Retinal pigment epithelial cell (primary cell): ENCODE measurements at regions not wholly inside any gene's neighbourhood (a gene's known extent, or its start where the extent isn't known, plus 50 kb on each side); places are given as distances from the start of the nearest gene placed in this dataset.

Experiments
- DNase-seq: peaks from one replicate; pipeline ENCODE4 v3.0.0-alpha.2; 2010; ENCODE audit warnings: low read depth
- H3K4me3 ChIP-seq: 2 replicates; pipeline ENCODE4 v1.5.1; 2011; ENCODE audit warnings: mild to moderate bottlenecking, low read length, control low read depth, moderate library complexity
- TF ChIP-seq, protein P1 (sequence below): conservative IDR thresholded peaks from 2 replicates; pipeline ENCODE4 v1.5.1; 2011; ENCODE audit warnings: low read depth, low read length, control low read depth, inconsistent platforms

DNA sequence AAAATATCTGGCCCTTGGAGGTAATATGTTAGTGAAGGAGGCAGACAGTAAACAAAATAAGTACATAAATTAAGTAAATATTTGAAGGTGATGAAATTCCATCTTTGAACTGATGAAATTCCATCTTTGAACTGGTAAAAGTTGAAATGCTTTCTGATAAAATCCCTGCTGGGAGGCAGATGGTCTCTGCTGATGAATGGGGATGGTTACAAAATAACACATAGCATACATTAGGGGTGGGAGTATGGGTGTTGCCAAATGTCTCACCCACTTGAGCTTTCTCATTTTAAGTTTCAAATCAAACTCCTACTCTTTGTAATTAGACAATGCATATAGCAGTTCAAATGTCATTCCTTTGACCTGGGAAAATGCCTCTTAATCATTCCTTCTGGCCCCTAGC, 77.5 kb upstream of the SORCS3 start:
- DNase-seq: no peak
- H3K4me3 ChIP-seq: no peak overlapping the region
- TF ChIP-seq, protein P1, sequence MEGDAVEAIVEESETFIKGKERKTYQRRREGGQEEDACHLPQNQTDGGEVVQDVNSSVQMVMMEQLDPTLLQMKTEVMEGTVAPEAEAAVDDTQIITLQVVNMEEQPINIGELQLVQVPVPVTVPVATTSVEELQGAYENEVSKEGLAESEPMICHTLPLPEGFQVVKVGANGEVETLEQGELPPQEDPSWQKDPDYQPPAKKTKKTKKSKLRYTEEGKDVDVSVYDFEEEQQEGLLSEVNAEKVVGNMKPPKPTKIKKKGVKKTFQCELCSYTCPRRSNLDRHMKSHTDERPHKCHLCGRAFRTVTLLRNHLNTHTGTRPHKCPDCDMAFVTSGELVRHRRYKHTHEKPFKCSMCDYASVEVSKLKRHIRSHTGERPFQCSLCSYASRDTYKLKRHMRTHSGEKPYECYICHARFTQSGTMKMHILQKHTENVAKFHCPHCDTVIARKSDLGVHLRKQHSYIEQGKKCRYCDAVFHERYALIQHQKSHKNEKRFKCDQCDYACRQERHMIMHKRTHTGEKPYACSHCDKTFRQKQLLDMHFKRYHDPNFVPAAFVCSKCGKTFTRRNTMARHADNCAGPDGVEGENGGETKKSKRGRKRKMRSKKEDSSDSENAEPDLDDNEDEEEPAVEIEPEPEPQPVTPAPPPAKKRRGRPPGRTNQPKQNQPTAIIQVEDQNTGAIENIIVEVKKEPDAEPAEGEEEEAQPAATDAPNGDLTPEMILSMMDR: no peak

DNA sequence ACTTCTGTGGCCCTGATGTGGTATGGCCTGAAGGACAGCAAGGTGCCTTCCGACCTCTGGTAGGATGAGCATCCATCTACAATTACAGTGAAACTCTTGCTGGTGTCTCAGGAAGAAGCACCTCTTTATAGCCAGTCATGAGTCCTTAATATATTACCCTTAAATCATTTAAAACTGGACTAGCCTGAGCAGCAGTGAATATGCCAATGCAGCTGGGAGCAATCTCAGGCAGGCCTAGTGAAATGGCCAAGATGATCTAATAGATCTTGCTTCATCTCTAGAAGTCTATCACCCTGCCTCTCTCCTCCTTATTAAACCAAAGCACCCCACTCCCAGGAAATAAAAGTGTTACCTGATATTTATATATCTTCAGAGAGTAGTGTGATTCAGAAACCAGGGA, 66.7 kb upstream of the SORCS3 start:
- TF ChIP-seq, protein P1: no peak
- H3K4me3 ChIP-seq: no peak overlapping the region
- DNase-seq: no peak

DNA sequence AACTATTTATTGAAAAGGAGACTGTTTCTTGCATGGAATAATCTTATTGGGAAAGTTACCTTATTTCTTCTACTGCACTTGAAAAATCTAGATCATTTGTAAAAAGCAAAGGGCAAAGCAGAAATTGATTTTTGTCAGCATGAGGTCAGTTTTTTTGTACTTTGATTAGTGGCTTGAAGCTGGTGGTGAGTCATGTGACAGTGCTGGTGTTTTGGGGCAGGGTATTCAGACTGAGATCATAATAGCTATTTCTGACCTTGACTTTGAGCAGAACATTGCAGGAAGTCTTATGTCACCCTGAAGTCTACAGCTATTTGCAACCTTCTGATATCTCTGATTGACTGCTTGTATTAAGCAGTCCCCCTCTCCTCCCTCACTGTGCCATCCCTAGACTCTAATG, 66.3 kb upstream of the SORCS3 start:
- no peak for DNase-seq
- TF ChIP-seq, protein P1: no peak

DNA sequence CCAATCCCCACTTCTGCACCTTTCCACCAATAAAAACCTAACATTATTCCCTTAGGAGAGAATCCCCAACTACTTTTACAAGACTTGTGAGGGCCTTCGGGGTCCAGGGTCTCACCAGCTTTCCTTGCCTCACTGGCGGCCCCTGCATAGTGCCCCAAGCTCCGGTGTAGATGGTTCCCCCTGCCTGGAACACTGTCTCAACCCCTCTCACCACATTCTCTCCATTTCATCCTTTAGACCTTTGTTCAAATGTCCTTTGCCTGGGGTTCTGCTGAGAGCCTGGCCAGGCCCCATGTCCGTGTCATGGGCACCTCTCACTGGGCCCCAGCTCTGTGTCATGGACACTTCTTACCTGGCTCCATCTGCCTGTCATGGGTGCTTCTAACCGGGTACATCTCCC, 64.5 kb upstream of the SORCS3 start:
- TF ChIP-seq, protein P1: no peak
- DNase-seq: no peak
- H3K4me3 ChIP-seq: no peak overlapping the region

More for the DNA sequence above, 66.3 kb upstream of the SORCS3 start:
- H3K4me3 ChIP-seq: no peak overlapping the region

DNA sequence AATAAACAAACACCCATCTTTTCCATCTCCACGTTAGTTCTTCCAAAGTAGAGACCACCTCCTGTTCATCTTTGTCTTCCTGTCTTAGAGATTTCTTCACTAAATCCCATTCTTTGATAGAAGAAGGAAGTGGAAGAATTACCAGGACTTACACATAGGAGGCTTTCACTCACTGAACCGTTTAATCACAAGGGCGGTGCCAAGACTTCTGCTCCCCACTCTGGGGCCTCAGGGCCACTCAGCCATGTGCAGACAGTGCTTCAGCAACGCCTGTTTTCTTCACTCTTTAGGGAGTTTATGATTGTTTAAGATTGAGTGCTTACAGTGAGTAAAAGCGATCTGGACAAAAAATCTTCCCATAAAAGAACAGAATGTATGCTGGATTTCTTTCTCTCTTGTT, 63.9 kb upstream of the SORCS3 start:
- no peak for DNase-seq
- no peak overlapping the region for H3K4me3 ChIP-seq
- TF ChIP-seq, protein P1: no peak

DNA sequence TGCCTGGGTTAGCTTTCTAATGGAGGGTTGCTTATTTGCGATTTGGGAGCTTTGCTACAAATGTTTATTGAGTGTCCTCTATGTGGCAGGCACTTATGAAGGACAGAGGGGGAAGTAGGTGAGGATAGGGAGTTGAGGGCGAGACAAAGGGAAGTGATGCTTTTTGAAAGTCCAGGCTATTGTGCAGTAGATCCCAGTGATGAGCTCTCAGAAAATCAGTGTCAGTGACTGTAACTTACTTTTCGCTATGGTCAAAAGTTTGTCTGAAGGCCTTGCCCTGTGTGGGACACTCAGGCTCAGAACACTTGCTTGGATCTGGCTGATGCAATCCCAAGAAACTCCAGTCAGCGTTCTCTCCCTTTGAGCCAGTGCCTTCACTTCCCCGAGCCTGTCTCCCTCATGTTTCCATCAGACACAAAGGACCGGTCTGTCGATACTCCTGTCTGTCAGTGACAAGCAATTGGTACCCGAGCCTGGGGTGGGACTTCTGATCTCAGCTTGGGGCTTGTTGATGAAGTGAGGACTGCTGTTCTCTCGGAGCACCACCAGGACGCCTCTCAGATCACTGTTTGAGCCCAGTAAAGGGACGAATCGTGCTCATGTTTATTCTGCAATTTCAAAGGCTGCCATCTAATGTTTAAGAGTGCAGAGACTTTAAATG, 63.1 kb upstream of the SORCS3 start:
- TF ChIP-seq, protein P1: no peak
- no peak for DNase-seq
- H3K4me3 ChIP-seq: no peak overlapping the region

DNA sequence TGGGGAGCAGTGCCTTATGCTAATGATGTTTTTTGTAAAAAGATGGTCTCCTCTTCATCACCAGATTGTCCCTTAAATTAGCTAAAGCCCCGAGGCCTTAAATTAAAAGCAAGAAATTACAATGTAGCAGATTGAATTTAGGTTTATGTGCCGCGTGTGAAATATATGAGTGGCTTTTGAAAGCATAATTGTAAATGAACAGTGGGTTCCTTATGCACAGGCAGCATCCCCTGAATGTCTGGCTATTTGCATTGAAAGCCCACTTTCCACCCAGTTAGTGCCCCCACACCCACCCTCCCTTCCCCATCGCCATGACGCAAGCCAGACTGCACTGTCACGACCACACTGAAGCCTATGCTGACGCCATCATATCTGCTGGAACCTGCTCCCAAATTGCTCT, 62.4 kb upstream of the SORCS3 start:
- H3K4me3 ChIP-seq: no peak overlapping the region
- no peak for DNase-seq
- TF ChIP-seq, protein P1: no peak
